Inflammatory macrophage (primary cell): ENCODE measurements at regions not wholly inside any gene's neighbourhood (a gene's known extent, or its start where the extent isn't known, plus 50 kb on each side); places are given as distances from the start of the nearest gene placed in this dataset.
A peak's percentile ranks its signal among the peaks of the same experiment; 100 is the strongest.

Experiments used
- DNase-seq, 2 donors: peaks; one replicate each; pipeline ENCODE4 v3.0.0-alpha.2; 2020 to 2022

GRCh38 chr18:3360211-3360610 lies 89.8 kb upstream of the TGIF1 start:
- no peak for DNase-seq

GRCh38 chr18:3367491-3368091 lies 82.4 kb upstream of the TGIF1 start:
- DNase-seq = no peak

- no peak for DNase-seq
Measured at GRCh38 chr18:3368193-3368592, 81.8 kb upstream of the TGIF1 start.

GRCh38 chr18:3379685-3380084 lies 70.3 kb upstream of the TGIF1 start:
- DNase-seq = no peak

- peak in 1 of 2 donors; percentile 13 for DNase-seq
Measured at GRCh38 chr18:3380384-3380961, 69.5 kb upstream of the TGIF1 start.

GRCh38 chr18:3383381-3383915 lies 66.5 kb upstream of the TGIF1 start:
- no peak for DNase-seq

GRCh38 chr18:3384664-3385563 lies 65.1 kb upstream of the TGIF1 start:
- DNase-seq = no peak

- no peak for DNase-seq
Measured at GRCh38 chr18:3388323-3388722, 61.6 kb upstream of the TGIF1 start.

GRCh38 chr18:3388980-3389379 lies 61.0 kb upstream of the TGIF1 start:
- no peak for DNase-seq

GRCh38 chr18:3389977-3390376 lies 60.0 kb upstream of the TGIF1 start:
- no peak for DNase-seq

- DNase-seq = no peak
Measured at GRCh38 chr18:3391704-3392466, 58.1 kb upstream of the TGIF1 start.

GRCh38 chr18:3392467-3392855 lies 57.5 kb upstream of the TGIF1 start:
- no peak for DNase-seq

- DNase-seq = no peak
Measured at GRCh38 chr18:3394648-3395047, 55.3 kb upstream of the TGIF1 start.

- no peak for DNase-seq
Measured at GRCh38 chr18:3395466-3395865, 54.5 kb upstream of the TGIF1 start.

- DNase-seq = no peak
Measured at GRCh38 chr18:3397031-3397750, 52.8 kb upstream of the TGIF1 start.

GRCh38 chr18:3397786-3398185 lies 52.2 kb upstream of the TGIF1 start:
- no peak for DNase-seq
